ENCODE measurements at regions not wholly inside any gene's neighbourhood (a gene's known extent, or its start where the extent isn't known, plus 50 kb on each side); places are given as distances from the start of the nearest gene placed in this dataset.

GRCh38 chr20:12942123-12942522 is 66.6 kb upstream of the SPTLC3 start:
- TF ChIP-seq EP300 (IDR thresholded peaks at IDR 0.05; ENCODE audit: borderline replicate concordance in 1 of 2, low read depth in 2 of 2, low read length in 2 of 2): no peak
- TF ChIP-seq, protein P1, sequence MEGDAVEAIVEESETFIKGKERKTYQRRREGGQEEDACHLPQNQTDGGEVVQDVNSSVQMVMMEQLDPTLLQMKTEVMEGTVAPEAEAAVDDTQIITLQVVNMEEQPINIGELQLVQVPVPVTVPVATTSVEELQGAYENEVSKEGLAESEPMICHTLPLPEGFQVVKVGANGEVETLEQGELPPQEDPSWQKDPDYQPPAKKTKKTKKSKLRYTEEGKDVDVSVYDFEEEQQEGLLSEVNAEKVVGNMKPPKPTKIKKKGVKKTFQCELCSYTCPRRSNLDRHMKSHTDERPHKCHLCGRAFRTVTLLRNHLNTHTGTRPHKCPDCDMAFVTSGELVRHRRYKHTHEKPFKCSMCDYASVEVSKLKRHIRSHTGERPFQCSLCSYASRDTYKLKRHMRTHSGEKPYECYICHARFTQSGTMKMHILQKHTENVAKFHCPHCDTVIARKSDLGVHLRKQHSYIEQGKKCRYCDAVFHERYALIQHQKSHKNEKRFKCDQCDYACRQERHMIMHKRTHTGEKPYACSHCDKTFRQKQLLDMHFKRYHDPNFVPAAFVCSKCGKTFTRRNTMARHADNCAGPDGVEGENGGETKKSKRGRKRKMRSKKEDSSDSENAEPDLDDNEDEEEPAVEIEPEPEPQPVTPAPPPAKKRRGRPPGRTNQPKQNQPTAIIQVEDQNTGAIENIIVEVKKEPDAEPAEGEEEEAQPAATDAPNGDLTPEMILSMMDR (IDR thresholded peaks at IDR 0.05; ENCODE audit: control extremely low read depth in 1 of 3, insufficient read depth in 1 of 3, low read depth in 1 of 3, low read length in 3 of 3): no peak

Data from H1 (cell line).